ENCODE measurements at regions not wholly inside any gene's neighbourhood (a gene's known extent, or its start where the extent isn't known, plus 50 kb on each side); places are given as distances from the start of the nearest gene placed in this dataset.

GRCh38 chr4:22215084-22215483 is 266.5 kb upstream of the KCNIP4 start:
- Histone ChIP-seq H3K4me3 (no peak overlapping the region), H3K79me2 (ENCODE audit: control insufficient read depth, insufficient read depth, low read length) (no peaks in the 10 kb centered on the region), H3K9me3 (replicated peaks; ENCODE audit: control insufficient read depth, insufficient read depth, low read depth, low read length) (no peaks in the 10 kb centered on the region), H3K27me3 (ENCODE audit: control insufficient read depth in 2 of 2, insufficient read depth in 2 of 2, low read length in 2 of 2) (no peaks in the 10 kb centered on the region), H3K9ac (ENCODE audit: insufficient read depth in 1 of 2, low read depth in 2 of 2, low read length in 2 of 2) (no peak overlapping the region), H3K27ac (ENCODE audit: extremely low read depth, low read depth, low read length) (no peak overlapping the region), H3K4me2 (ENCODE audit: insufficient read depth, low read length) (no peak overlapping the region), H2AFZ (ENCODE audit: low read depth, low read length) (no peak overlapping the region), H3K36me3 (ENCODE audit: control insufficient read depth, insufficient read depth, low read length) (no peaks in the 10 kb centered on the region), H4K20me1 (replicated peaks; ENCODE audit: control insufficient read depth, insufficient read depth, low read length) (no peaks in the 10 kb centered on the region), H3K9me1 (ENCODE audit: control insufficient read depth, insufficient read depth, low read length) (no peaks in the 10 kb centered on the region), H3K4me1 (replicated peaks in 1 of 2; ENCODE audit: control insufficient read depth in 2 of 2, insufficient read depth in 2 of 2, low read length in 2 of 2) (no peaks in the 10 kb centered on the region)
- 0% methylated on average over 1 of the region's 1 CpG for WGBS (ENCODE audit: insufficient coverage, low coverage, missing lambda C conversion rate)
- in situ Hi-C loops (cut with MboI), result no loop called here
- ATAC-seq (no peak), FAIRE-seq (no peak), DNase-seq (ENCODE audit: extremely low read depth in 1 of 4, low spot score in 3 of 4) (no peak)
- POLR2A ChIA-PET, result no interaction called here
- CTCF ChIA-PET (ENCODE audit: low intra/inter-chr PET ratio), result no interaction called here
- intact Hi-C loops (cut with micrococcal nuclease), result no loop called here
- TF ChIP-seq MYC (IDR thresholded peaks at IDR 0.05; ENCODE audit: low read depth, low read length), result no peak
- no peak for TF ChIP-seq MYC (CRISPR knock-in tag; IDR thresholded peaks at IDR 0.05; ENCODE audit: borderline replicate concordance, low read depth)
- no peak for TF ChIP-seq ELK1 (CRISPR knock-in tag; IDR thresholded peaks at IDR 0.05)
- no peak for TF ChIP-seq ELF1 (tag; IDR thresholded peaks at IDR 0.05)
- no peak for TF ChIP-seq HES1 (IDR thresholded peaks at IDR 0.05; ENCODE audit: low read depth)
- no peak for TF ChIP-seq GTF2B (IDR thresholded peaks at IDR 0.05; ENCODE audit: extremely low read depth, insufficient read length)
- no peak for TF ChIP-seq ZNF699 (CRISPR knock-in tag; IDR thresholded peaks at IDR 0.05; ENCODE audit: insufficient replicate concordance)
- BruUV-seq (replicated peaks), result no TSS peak

Data from K562 (cell line).